ENCODE measurements at regions not wholly inside any gene's neighbourhood (a gene's known extent, or its start where the extent isn't known, plus 50 kb on each side); places are given as distances from the start of the nearest gene placed in this dataset.

DNA sequence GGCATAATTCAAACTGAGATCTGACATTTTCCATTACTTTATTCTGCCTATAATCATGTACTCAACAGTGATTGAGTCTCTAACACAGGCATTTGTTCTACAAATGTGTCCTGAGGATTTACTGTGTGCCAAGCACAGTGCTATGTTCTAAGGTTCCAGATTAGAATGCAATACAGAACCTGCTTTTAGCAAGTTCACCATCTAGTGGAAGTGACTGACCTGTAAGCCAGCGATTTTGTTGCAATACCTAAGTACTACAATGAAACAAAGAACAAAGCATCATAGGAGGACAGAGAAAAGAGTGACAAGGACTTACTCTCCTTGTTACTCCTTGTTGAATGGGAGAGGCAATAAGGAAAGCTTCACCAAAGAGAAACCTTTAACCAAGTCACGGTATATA lies 348.1 kb downstream of the ELAVL2 start:
- H3K4me3 ChIP-seq = no peak overlapping the region
- H3K27ac ChIP-seq = no peak overlapping the region

DNA sequence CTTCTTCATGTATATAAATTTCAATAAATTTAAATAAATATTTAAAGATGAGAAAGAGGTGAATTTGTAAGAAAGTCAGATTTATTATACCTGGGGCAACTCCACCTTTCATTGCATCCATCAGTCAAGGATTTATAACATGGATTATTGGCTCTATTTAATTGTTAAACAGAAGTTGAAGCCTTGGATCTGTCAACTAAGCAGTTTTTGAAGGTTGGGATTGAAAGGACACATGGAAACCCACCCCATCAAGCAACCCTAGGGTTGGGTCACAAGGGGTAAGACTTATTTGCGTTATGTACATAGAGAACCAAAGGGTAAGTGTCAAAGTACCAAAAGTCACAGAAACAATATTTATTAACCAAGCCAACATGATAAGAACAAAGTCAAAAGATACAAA lies 342.5 kb downstream of the ELAVL2 start:
- Histone ChIP-seq H3K27ac (no peak overlapping the region), H3K4me3 (no peak overlapping the region)

DNA sequence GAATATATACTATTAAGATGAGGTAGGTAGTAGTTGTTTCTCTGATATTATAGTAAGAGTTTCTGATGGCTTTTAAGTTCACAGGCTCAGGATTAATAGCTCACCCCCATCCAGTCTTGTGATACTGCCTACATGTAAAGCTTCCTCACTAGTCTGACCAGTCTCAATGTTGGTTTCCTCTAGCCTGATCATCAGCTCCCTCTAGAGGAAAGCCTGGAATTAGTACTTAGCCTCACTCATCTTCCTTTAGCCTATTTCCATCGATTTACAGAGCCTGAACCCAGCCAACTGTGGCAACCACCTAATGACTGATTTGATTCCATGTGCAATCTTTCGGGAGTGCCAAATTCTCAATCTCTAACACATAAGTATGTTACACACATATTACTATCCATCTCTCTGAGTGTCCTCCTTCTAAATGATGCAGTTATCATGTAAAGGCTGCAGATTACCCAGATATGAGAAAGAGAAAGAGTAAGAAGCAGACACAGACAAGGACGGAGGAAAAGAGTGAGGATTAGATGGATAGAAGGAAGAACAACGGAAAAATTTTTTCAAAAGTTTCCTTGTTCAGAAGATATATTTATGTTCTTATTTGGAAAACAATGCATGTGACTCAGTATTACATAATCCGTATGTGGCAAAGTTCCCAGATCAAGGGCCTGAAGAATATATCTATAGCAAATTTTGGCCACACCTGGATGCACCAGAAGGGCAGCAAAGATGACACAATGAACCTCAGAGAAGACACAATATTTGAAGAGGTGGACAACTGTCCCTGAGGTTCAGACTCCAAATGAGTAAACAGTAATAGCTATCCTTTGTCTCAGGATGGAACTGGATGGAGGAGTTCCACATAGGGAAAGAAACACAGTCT lies 333.7 kb downstream of the ELAVL2 start:
- Histone ChIP-seq H3K4me3 (no peak overlapping the region), H3K27ac (no peak overlapping the region)

DNA sequence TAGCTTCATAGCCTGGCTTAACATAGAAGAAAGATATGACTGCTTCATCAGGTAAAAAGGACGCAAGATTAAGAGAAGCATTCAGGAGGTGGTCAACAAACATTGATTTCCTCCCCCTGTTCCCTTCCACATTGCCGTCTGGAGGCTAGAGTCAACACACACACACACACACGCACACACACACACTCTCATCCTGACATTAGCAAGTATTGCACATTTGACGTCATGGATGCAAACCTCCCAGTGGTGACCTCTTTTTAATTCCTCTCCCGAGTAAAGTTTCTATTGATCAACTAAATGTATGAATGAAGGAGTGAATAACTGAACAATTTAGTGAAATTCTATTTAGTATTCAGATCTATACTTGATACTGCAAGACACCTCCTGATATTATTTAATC lies 332.8 kb downstream of the ELAVL2 start:
- H3K27ac ChIP-seq = no peak overlapping the region
- H3K4me3 ChIP-seq = no peak overlapping the region

DNA sequence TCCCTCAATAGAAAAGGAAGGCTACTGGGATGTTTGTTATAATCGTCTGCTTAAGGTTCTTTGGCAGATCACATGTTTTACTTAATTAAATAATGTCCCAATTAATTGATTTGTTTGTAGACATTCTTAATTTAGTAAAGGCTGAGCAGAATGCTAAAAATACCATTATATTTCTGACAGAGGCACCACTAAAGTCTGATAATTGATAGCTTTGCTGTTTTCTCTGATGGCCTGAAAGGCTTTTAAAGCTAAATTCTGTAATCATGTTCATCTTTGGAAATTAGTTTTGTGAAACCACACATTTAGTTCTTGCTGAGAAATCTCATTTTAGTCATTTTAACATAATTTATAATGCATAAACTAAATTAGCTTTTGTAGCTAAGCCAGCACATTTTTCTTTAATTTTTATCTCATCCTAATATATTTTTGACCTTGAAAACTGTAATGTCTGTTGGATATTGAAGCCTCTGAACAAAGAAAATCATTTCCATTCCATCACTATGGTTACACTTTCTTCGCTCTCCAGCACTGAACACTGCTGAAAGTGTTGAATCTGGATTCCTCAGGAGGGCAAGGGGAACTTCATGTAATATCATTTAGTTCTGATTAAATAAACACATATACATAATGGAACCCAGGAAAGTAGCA lies 329.4 kb downstream of the ELAVL2 start:
- no peak overlapping the region for H3K4me3 ChIP-seq

DNA sequence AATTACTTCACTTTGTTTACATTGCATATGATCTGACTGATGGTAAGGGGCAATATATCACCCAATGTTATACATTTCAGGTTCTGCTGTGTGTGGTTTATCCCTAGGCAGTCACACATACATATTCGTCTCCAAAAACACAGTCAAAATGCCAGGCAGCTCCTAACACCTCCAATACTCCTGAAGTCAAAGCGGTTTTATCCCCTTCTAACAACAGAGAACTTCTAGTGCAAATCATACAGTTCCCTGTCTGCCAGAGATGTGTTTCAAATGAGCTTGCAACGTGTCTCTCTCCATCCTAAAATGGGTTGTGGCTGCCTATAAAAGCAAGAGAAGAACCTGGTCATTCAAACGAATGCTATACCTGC lies 328.9 kb downstream of the ELAVL2 start:
- Histone ChIP-seq H3K4me3 (no peak overlapping the region), H3K27ac (no peak overlapping the region)

More for the DNA sequence above, 329.4 kb downstream of the ELAVL2 start:
- H3K27ac ChIP-seq = no peak overlapping the region

DNA sequence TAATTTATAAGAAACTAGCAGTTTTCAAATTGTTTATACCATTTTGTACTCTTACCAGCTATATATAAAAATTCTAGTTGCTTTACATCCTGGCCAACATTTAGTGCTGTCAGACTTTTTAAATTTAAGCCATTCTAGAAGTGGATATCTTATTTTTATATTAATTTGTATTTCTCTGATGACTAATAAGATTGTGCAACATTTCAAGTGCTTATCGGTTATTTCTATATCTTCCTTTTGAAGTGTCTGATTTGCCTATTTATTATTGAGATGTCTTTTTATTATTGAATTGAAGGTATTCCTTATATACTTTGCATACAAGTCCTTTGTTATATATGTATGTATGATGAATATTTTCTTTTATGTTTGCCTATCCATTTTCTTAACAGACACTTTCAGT lies 324.0 kb downstream of the ELAVL2 start:
- Histone ChIP-seq H3K4me3 (no peak overlapping the region), H3K27ac (no peak overlapping the region)

DNA sequence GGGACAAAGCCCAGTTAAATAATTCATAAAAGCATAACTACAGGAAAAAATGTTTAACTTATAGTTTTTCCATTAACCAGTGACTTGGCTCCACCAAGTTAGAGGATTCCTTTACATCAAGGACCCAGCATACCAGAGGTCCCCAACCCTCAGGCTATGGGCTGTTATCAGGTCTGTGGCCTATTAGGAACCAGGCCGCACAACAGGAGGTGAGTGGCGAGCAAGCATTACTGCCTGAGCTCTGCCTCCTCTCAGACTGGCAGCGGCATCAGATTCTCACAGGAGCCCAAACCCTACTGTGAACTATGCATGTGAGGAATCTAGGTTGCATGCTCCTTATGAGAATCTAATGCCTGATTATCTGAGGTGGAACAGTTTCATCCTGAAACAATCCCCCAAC lies 303.1 kb downstream of the ELAVL2 start:
- H3K27ac ChIP-seq = no peak overlapping the region
- H3K4me3 ChIP-seq = no peak overlapping the region

DNA sequence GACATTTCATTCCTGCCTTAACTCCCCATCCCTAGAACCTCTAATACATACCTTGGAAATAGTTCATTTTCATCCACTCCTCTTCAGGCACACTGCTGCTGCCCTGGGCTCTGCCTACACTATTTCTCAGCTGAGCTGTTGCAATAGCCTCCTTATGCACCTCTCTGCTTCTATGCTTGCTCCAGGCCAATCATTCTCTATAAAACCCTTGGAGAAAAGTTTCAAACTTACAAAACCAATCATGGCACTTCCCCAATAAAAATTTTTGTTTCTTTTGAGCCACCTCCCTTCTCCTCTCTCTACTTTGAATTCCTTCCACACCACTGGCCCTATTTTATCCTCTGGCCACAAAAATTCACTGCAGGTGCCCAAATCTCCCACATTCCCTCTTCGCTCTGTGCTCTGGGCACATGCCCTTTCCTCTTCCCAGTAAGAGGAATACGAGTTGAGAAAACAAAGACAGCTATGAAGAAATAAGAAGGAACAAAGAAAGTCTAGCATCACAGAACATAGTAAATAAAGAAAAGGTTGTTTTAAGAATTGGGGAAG lies 301.4 kb downstream of the ELAVL2 start:
- Histone ChIP-seq H3K27ac (no peak overlapping the region), H3K4me3 (no peak overlapping the region)

DNA sequence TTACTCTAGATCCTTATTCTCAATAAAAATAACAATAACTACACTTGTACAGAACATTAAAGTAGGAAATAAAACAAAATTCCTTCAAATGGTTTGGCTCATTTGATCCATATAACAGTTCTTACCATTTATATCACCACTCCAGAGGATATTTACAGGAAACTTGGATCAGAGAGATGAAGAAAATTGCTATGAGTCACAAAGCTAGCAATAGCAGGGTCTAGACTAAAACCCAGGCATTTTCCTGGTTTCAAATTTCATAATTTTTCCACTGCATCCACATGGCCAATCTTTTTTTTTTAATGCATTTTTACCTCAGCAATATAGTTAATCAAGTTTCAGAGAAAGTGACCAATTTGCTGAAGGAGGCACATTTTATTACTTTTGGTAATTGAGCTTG lies 299.2 kb downstream of the ELAVL2 start:
- H3K27ac ChIP-seq = no peak overlapping the region
- H3K4me3 ChIP-seq = no peak overlapping the region

DNA sequence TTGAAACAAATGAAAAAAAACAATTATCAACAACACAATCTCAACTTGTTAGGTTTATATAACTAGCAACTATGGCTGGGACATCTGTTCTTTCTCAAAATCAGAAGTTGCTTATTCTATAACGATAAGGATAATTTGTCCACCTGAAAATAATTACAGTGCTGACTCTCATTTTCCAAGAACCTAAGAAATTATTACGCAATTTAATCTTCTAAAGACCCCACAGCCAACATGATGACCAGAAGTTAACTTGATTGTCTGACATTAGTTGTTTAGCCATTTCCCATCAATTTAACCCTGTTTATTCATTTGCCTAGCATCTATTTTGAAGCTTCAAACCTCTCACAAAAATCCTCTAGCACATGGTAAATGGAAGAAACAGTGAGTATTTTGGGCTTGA lies 293.8 kb downstream of the ELAVL2 start:
- Histone ChIP-seq H3K4me3 (no peak overlapping the region), H3K27ac (no peak overlapping the region)

DNA sequence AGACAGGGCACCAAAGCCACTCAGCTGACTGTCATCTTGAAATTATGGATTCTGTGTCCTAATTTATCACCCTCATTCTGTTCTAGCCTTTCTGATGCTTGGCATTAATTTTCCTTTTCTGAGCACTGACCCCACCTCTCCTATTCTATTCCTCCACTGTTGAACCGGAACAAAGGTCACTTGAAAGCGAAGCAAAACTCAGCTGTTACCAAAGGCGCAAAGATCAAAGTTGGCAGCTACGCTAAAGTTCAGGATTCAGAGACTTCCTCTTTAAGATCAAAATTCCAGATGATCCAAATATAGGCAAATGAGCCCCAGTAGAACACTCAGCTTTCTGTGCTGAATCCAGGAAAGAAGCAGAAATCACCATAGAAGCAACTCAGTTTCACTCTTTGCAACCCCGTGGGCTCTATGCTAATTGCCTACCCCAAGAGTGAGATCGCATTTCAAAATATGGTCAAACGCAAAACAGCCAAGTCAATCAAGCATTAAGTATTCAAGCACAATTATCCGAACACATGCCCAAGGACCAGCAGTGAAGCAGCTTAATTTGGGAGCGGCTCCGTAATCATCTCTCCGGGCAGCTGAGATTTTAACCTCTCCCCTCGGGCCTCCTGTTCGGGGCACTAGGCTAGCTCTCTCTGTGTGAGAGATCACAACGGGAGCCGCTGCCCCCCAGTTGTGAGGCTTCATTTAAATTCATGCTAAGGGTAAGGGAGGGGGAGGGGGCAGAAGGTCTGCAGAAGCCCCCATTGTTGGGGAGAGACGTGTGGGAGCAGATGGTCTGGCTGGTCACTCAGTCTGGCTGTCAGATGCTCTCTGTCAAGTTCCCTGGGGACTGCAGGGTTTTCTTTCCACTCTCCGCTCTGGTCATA lies 288.6 kb downstream of the ELAVL2 start:
- Histone ChIP-seq H3K4me3 (peak overlapping the region in 1 of 7 experiments; percentile 8), H3K27ac (no peak overlapping the region)

DNA sequence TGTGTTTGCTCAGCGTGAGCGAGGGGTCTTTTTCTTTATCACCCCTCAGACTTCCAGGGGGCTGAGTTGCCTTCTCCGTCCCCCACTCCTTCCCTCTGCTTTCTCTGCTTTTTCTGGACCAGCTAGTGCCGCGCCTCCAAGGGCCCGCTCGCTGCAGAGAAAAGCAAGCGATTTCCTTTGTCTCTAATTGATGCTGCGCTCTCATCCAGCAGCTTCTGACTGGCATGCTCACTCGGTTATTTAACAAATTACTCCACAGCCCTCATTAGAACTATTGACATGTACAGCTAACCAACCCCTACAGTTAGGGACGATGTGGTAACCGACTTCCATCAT lies 288.0 kb downstream of the ELAVL2 start:
- Histone ChIP-seq H3K4me3 (no peak overlapping the region), H3K27ac (no peak overlapping the region)

DNA sequence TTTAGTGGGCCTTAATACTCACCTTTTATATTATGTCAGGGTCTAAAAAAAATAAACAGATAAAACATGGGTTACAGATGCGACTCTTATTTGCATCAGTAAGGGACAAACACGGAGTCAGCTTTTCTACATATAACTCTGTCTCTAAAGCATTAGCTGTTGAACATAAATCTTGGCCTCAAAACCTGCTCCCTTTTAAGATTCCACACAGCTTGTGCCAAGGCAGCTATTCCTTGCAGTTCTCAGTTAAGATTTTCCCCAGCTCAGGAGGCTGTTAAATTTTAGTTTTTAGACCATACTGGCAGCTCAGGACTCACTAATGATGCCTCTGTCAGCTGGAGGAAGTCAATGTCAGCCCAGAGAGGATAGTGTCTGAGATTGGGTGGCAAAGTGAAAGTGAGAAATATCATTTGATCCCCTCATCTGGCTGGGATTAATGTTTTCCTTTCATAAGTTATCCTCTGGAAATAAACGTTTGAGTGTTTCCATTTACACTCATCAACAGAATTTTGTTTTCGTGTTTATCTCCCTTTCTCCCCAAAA lies 287.5 kb downstream of the ELAVL2 start:
- H3K4me3 ChIP-seq = no peak overlapping the region
- no peak overlapping the region for H3K27ac ChIP-seq

DNA sequence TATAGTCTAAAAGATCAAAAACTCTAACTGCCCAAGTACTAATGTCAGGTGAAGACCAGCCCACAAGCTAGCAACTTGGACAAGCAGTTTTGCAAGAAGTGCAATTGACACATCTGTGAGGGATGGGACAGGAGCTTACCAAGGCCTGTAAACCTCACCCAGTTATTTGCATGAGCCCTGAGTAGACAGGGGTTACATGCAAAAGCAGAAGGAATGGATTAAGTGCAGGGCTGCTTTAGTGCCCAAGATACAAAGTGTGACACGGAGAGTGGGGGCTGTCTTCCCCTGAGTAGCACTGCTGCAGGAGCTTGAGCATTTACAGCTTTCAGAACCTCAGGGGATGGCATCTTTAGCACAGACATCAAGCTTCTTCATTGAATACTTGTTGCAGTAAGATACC lies 286.7 kb downstream of the ELAVL2 start:
- no peak overlapping the region for H3K27ac ChIP-seq
- no peak overlapping the region for H3K4me3 ChIP-seq

DNA sequence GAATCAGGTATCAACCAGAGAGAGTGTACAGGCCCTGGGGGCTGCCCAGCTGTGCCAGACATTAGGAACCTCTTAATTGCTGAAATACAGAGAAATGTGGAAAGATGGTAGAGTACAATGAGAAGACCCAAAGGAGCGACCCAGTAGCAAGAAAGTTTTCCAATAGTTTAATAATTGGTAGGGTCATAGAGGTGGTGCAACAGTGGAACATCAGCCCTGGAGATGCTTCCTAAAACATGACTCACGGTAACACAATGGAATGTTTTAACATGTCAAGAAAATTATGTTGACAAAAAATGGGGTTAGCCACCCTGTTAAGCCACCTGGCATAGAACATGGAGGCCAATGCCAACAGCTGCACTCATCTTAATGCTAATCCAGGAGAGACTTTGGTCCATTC lies 284.1 kb downstream of the ELAVL2 start:
- Histone ChIP-seq H3K4me3 (no peak overlapping the region), H3K27ac (no peak overlapping the region)

DNA sequence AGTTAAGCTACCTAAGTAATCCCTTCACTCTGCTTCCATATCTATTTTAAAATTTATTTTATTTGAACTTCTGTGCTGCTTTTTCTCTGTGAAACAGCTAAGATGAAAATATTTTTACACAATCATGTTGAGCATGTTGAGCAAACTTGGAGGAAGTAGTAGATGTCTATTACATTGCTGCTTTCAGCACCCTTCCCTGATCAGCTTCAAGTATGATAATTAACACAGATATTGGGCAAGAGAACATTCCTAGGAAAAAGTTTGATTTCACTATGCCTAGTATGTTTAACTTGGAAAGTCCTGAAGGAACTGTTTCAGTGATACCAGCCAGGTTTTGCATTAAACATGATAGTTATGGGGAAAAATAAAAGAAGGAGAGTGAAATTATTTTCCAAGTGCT lies 283.6 kb downstream of the ELAVL2 start:
- Histone ChIP-seq H3K27ac (no peak overlapping the region), H3K4me3 (no peak overlapping the region)

DNA sequence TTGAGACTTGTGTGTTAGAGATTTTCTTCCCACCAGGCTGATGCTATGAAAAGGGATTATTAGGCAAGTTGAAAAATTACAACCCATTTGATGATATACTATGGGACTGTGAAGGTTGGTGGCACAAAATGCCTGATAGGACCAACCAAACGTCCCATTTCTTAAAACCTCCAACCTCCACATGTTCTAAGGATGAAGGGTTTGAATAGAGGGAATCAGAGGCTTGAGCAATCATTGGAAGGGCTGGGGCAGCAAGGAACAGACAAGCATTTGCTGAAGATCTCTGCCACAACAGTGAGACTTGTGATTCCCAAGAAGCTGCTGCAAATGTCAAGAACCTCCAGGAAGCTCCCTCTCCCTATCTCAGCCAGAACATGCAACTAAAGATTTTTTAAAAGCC lies 283.1 kb downstream of the ELAVL2 start:
- Histone ChIP-seq H3K27ac (no peak overlapping the region), H3K4me3 (no peak overlapping the region)

DNA sequence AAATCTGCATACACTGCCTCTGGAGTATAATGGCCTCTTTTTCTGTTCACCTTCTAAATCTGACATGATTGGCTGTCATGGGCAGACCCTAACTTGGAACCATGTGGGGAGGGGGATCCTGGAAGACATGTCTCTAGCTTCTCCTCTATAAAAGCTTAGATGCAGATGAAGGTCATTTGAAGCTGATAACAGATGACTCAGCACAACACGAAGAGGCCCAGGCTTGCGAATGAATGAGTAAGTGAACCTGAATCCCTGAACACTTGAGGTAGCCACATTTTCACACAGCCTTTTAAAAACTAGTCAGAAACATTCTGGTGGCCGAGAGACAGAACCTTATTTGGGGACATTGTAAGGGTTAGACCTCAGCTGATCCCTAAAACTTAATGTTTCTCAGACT lies 282.6 kb downstream of the ELAVL2 start:
- no peak overlapping the region for H3K27ac ChIP-seq
- no peak overlapping the region for H3K4me3 ChIP-seq

DNA sequence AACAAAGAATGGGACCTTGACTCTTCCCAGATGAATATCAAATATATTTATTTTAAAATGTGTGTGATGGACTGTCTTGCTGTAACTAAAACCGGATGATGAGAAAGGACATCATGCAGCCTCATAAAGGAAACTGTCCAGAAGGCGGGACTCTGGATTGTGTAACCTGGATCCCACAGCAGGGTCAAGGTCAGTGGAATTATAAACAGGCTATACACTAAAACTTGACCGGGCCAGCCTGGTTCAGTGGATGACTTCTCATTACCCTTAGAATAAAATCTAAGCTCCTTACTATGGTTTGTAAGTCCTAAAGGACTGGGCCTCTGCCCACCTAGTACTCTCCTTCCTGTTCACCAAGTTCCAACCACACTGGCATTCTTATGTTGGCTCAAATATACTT lies 280.3 kb downstream of the ELAVL2 start:
- Histone ChIP-seq H3K4me3 (no peak overlapping the region), H3K27ac (no peak overlapping the region)

Data from skin epidermis (tissue), 12 donors.